Activated CD4-positive, alpha-beta T cell treated with anti-CD3 and anti-CD28 coated beads, Interleukin-2, amount 50 U/mL, for 24 hours (primary cell): ENCODE measurements at regions not wholly inside any gene's neighbourhood (a gene's known extent, or its start where the extent isn't known, plus 50 kb on each side); places are given as distances from the start of the nearest gene placed in this dataset.
"Not testable (repeated sequence)": the region's sequence is repeated elsewhere in the genome, so short reads cannot be mapped to it uniquely, and the experiment has no call there.

Source experiments
- DNase-seq, 2 donors: peaks; one replicate each; pipeline ENCODE4 v3.0.0-alpha.2; 2020; ENCODE audit warnings: low read depth in 1 of 2, low spot score in 1 of 2

DNA sequence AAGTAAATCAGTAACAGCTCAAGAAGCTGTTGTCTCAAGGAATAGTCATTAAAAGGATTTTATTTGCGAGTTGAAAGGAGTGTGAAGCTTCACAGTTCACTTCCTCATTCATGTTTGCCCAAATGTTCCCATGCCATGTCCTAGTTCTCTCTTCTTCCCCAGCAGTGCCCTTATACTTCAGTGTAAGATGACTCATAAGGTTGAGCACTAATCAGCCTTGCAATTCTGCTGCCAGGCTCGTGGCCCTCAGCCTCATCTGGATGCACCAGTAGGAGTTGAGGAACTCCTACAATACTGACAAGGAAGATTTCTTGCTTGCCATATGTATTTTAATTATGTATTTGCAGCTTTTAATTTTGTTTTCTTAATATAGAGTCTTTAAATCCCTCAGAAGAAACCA lies 1980.4 kb downstream of the SUCLG1 start:
- no peak for DNase-seq

GRCh38 chr2:82476094-82476493 lies 1983.0 kb downstream of the SUCLG1 start:
- DNase-seq, result no peak

GRCh38 chr2:82428251-82428650 lies 2030.8 kb downstream of the SUCLG1 start:
- DNase-seq, result no peak

DNA sequence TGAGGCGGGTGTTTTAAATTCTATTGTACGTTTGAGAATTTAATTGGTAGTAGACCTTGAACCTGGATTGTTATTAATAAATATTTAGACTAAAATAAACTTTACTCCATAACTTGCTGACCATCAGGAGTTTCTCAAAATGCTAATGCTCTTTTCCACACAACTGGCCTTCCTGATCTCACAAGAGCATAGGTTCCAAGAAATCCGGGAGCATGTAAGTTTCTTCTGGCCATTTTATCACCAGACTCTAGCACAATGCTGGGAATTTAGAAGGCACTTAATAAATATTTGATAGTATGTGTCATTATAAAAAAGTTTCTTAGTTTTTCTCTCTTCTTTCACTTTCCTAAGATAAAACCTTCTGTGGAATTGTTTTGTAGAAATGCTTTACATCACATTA lies 2047.1 kb downstream of the SUCLG1 start:
- DNase-seq, result no peak

GRCh38 chr2:82411071-82411470 lies 2048.0 kb downstream of the SUCLG1 start:
- no peak for DNase-seq

DNA sequence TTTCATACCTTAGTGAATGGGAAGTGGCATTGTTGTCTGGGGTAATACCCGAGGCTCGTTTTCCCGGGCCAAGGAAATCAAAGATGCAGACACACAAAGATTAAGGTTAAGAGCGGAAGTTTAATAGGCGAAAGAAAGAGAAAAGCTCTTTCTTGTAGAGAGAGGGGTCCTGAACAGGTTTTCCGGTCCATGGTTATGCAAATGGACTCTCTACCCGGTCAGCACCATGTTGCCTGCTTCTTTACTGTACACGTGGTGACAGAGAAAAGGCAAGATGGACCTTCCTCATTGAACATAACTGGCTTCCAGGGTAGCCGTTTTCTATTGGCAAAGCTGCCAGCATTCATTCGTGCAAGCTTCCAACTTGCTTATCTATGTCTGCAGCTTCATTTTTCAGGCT lies 2063.5 kb downstream of the SUCLG1 start:
- DNase-seq, result no peak

GRCh38 chr2:82391386-82391785 lies 2067.7 kb downstream of the SUCLG1 start:
- no peak for DNase-seq

GRCh38 chr2:82355622-82356021 lies 2051.1 kb upstream of the LRRTM1 start:
- no peak for DNase-seq

GRCh38 chr2:82345910-82346309 lies 2041.4 kb upstream of the LRRTM1 start:
- DNase-seq, result no peak

DNA sequence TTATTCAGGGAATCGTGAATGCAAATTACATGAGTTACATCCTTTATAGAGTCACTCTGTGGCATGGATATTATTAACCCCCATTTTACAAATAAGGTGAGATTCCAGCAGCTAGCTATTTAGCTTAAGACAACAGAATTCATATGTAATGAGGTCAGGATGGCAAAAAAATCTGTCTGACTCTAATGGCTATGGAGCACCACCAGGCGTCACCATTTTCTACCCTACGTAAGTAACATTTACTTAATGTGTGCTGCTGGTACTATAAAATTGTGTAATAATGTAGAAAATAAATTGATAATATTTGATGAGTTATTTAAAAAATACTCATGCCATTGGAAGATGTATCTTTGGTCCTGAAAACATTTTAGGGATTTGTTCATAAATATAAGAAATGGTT lies 2040.1 kb upstream of the LRRTM1 start:
- DNase-seq, result no peak

DNA sequence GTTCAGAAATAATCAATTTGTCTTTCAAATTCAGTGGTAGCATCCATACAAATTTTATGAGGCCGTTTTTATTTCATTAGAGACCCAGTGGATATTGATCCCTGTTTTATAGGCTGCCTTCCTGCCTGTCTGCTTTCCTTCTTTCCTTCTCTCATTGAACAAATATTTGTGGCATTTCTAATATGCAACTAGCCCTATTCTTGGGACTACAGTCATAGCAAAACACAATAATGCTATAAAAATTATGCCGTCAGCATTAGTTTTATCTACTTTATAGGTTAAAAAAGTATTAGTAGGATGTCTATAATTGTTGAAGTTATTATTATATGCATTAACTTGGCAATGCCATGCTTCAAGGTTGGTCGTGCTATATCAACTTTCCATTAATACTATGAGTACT lies 2037.8 kb upstream of the LRRTM1 start:
- no peak for DNase-seq

DNA sequence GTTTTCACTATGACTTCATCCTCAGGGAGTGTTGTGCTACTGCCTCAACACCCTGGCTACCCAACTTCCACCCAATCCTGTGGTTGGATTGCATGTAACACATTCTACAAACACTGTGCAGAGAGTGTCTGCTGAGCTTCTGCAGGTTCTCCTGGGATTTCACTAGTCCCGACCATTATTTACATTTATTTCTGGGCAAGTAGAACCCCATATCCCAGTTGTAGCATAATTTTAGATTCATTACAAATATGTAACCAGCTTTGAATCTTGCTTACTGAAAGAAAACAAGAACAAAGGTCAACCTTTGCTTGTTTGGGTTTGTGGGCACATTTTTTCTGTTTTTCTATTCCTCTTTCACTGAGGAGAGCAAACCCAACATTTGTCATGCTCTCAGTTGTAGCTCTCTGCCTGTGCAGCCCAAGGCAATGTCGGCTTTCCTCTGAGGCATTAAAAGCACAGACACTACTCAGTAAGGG lies 2036.1 kb upstream of the LRRTM1 start:
- DNase-seq, result no peak

- DNase-seq, result no peak
Observed at GRCh38 chr2:82339805-82340204, 2035.3 kb upstream of the LRRTM1 start.

DNA sequence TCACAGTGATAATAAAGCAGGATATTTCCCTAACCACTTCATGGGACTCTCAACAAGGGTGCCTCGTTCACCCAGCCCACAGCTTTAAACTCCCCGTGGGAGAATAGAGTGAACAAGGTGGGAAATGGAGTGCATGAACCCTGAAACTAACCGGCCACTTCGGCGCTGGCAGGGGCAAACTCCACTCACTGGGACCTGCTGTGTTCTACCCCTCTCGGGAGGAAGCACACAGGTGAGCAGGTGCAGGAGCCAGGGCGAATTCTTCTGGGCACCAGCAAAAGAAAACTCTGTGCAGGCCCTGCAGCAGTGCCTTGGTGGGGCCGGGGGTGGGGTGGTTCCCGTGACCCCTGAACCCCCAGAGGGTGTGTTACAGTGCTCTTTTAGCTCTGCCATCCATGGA lies 2029.1 kb upstream of the LRRTM1 start:
- DNase-seq, result no peak

DNA sequence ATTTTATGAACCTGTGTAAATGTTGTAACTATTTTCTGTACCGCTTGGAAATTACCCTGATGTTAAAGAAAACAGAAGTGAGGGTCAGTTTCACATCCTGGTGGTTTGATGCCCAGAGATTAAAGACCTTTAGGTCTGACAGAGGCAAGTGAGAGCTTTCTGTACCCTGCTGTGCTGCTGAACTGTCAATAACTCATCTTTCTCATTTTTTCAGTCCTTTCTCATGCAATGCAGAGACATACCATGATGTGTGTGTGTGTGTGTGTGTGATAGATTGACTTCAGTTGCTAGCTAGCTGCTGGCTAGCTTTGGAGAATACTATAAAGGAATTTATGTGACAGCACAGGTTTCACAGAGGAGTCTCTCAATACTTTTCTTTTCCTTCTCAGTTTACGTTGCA lies 2025.6 kb upstream of the LRRTM1 start:
- DNase-seq, result no peak

GRCh38 chr2:82326180-82326767 lies 2021.7 kb upstream of the LRRTM1 start:
- DNase-seq, result not testable (repeated sequence)

GRCh38 chr2:82320296-82320695 lies 2015.7 kb upstream of the LRRTM1 start:
- DNase-seq, result no peak

- no peak for DNase-seq
Observed at GRCh38 chr2:82317012-82317411, 2012.5 kb upstream of the LRRTM1 start.

- DNase-seq, result no peak
Observed at GRCh38 chr2:82316586-82316985, 2012.0 kb upstream of the LRRTM1 start.

GRCh38 chr2:82314836-82315472 lies 2010.4 kb upstream of the LRRTM1 start:
- DNase-seq, result no peak

DNA sequence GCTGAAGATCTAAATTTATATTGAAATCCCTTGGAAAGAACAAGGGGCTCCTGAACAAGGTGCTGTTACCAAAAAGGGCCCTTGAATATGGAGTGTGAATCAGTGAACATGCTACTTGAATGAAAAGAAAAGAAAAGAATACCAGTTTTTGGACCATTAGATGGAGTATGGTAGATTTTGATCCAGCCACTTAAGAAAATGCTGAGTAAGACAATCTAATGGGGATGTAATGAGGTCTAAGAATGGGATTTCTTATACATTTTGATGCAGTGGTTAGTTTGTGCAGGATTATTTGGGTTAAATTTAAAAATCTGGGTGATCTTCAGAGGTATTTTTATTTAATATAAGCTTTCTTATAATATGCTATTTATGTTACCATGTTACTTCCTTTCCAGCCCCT lies 2003.0 kb upstream of the LRRTM1 start:
- DNase-seq, result no peak

DNA sequence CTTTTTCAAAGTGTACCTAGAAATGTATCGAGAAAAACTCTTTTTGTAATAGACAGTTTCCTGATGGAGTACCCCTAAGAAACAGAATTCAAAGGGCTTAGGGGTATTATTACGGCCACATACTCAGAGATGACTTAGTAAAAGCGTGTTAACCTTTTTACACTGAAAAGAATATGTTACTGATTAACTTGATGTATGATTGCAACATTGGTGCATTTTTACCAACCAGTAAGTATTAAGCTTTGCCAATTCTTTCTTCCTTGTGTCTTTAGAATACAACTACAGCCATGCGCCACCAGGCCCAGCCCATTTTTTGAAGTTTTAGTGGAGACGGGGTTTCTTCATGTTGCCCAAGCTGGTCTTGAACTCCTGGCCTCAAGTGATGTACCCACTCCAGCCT lies 1997.0 kb upstream of the LRRTM1 start:
- DNase-seq, result no peak

DNA sequence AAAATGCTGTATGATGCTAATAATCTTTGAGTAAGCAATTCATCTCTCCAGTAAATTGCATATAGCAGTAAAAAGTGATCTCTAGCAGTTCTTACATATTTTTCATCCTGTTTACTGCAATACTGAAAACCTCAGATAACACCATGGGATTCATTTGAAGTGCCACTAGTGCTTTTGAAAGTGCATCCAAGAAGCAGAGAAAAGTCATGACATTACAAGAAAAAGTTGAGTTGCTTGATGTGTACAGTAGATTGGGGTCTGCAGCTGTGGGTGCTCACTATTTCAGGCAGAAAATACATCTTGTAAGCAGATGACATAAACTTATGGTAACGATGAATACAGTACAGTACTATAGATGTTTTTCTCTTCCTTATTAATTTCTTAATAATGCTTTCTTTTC lies 1984.9 kb upstream of the LRRTM1 start:
- no peak for DNase-seq
